ENCODE measurements at regions not wholly inside any gene's neighbourhood (a gene's known extent, or its start where the extent isn't known, plus 50 kb on each side); places are given as distances from the start of the nearest gene placed in this dataset.

DNA sequence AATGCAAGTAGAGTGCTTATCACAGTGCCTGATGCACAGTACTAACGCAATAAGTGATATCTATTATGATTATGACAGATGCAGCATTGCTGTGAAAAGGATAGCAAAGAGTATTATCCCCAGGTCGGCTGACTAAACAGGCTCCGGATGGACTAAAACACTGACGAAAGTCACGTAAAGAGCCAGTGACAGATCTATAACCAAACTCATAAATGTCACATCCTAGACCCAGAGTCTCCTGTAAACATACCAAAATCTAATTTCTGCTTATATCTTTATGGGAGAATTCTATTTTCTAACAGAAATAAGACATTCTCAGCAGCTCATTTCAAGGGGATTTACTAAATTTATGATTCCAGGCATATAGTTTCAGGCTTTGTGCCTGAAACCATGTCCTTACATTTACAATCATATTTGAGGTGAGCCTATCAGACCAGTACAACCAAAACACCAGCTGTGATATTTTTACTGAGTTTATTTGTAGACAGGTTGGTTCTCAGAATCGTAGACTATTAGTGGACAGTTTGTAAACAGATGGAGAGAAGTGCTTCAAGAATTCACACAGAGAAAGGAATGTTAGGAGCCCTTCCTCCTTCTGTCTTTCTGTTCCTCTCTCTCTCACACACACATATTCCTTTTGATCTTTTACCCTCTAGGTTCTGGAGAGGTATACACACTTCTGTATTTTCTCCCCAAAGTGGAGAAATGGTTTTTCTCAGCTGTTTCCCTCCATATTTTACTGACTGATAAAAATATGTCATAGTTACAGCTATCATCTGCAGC, 52.4 kb upstream of the WDR26 start:
- 46 to 58% methylated on average over 6 of the region's 6 CpGs for WGBS, 2 donors (ENCODE audit: low coverage in 1 of 2)
- ATAC-seq = no peak
- Histone ChIP-seq H3K27ac (no peak overlapping the region), H3K36me3 (no peaks in the 10 kb centered on the region), H3K27me3 (no peaks in the 10 kb centered on the region), H3K9me3 (no peaks in the 10 kb centered on the region), H3K4me3 (no peak overlapping the region), H3K4me1 (no peaks in the 10 kb centered on the region)
- TF ChIP-seq POLR2AphosphoS5 (IDR thresholded peaks at IDR 0.05) (no peak), POLR2A (IDR thresholded peaks at IDR 0.05) (no peak), EP300 (IDR thresholded peaks at IDR 0.05) (no peak)
- TF ChIP-seq, protein P1, sequence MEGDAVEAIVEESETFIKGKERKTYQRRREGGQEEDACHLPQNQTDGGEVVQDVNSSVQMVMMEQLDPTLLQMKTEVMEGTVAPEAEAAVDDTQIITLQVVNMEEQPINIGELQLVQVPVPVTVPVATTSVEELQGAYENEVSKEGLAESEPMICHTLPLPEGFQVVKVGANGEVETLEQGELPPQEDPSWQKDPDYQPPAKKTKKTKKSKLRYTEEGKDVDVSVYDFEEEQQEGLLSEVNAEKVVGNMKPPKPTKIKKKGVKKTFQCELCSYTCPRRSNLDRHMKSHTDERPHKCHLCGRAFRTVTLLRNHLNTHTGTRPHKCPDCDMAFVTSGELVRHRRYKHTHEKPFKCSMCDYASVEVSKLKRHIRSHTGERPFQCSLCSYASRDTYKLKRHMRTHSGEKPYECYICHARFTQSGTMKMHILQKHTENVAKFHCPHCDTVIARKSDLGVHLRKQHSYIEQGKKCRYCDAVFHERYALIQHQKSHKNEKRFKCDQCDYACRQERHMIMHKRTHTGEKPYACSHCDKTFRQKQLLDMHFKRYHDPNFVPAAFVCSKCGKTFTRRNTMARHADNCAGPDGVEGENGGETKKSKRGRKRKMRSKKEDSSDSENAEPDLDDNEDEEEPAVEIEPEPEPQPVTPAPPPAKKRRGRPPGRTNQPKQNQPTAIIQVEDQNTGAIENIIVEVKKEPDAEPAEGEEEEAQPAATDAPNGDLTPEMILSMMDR (IDR thresholded peaks at IDR 0.05) = no peak

DNA sequence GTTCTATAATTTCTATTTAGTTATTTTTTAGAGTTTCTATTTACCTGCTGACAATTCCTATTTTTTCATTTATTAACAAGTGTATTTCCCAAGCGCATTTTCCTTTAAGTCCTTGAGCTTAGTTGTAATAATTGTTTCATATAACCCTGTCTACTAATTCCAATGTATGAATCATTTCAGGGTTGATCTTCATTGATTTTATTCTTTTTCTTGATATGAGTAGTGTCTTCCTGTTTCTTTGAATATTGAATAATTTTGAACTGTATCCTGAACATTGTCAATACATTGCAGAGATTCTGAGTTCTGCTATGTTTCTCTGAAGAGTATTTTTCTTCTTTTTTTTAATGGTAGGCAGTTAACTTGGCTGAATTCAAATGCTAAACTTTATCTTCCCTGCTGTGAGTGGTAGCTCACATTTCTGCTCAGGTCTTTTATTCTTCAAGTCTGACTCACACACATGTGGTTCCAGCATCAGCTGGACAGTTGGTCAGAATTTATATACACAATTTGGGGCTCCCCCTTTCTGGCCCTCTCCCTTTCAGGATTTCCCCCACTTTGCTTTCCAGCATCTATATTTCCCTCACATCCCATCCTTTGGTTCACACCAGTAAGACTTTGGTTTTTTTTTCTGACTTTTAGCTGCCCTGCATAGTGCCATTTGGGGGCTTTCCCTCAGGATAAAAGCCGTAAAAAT, 54.4 kb upstream of the WDR26 start:
- no peaks in the 10 kb centered on the region for H3K36me3 ChIP-seq
- H3K4me3 ChIP-seq = no peak overlapping the region
- H3K27me3 ChIP-seq = no peaks in the 10 kb centered on the region
- no peaks in the 10 kb centered on the region for H3K9me3 ChIP-seq
- no peaks in the 10 kb centered on the region for H3K4me1 ChIP-seq
- WGBS, 2 donors (ENCODE audit: low coverage in 1 of 2) = 74 to 92% methylated on average over 2 of the region's 2 CpGs
- H3K27ac ChIP-seq = no peak overlapping the region
- ATAC-seq = no peak
- TF ChIP-seq POLR2A (IDR thresholded peaks at IDR 0.05) (no peak), POLR2AphosphoS5 (IDR thresholded peaks at IDR 0.05) (no peak), EP300 (IDR thresholded peaks at IDR 0.05) (no peak)
- TF ChIP-seq, protein P1 (IDR thresholded peaks at IDR 0.05) = no peak

- Histone ChIP-seq H3K36me3 (no peaks in the 10 kb centered on the region), H3K27ac (no peak overlapping the region), H3K4me1 (no peaks in the 10 kb centered on the region), H3K4me3 (no peak overlapping the region), H3K9me3 (no peaks in the 10 kb centered on the region), H3K27me3 (no peaks in the 10 kb centered on the region)
- WGBS, 2 donors (ENCODE audit: low coverage in 1 of 2) = 70 to 76% methylated on average over 5 of the region's 5 CpGs
- ATAC-seq = no peak
- TF ChIP-seq, protein P1 (IDR thresholded peaks at IDR 0.05) = no peak
- TF ChIP-seq EP300 (IDR thresholded peaks at IDR 0.05) = no peak
- no peak for TF ChIP-seq POLR2A (IDR thresholded peaks at IDR 0.05)
- no peak for TF ChIP-seq POLR2AphosphoS5 (IDR thresholded peaks at IDR 0.05)
Measured at GRCh38 chr1:224489534-224490365, 55.2 kb upstream of the WDR26 start.

DNA sequence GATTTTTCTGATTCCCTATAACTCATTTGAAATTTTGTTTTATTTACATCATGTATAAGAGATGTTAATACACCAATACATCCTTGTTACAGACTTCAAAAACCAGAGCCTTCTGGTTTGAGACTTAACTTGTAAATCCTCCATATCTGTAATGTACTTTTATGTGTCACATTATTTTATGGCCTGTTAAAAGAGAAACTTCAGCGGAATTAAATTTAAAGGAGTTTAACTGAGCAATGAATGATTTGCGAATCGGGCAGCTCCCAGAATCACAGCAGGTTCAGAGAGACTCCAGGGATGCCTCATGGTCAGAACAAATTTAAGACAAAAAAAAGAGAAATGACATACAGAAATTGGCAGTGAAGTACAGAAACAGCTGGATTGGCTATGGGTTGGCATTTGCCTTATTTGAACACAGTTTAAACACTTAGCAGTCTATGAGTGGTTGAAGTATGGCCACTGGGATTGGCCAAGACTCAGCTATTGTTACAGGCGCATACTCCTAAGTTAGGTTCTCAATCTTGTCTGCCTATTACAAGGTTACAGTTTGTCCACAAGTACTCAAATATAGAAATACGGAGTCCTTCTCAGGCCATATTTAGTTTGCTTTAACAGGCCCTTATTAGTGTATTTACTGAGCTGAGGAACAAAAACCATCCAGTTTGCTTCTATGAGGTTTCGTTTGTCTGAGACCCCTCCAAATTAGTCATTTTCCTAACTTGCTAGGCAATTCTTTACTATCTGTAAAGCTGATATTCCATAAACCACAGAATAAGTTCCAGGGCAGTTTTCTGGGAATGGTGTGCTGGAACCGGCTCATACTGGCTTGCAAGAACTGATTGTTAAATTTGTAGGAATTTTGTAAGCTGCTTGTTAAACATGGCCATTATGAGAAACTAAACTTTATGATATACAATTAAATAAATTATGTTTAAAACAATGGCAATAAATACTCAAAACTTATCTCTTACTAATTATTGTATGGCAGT, 56.2 kb upstream of the WDR26 start:
- Histone ChIP-seq H3K4me1 (no peaks in the 10 kb centered on the region), H3K4me3 (no peak overlapping the region), H3K27ac (no peak overlapping the region), H3K9me3 (no peaks in the 10 kb centered on the region), H3K36me3 (no peaks in the 10 kb centered on the region), H3K27me3 (no peaks in the 10 kb centered on the region)
- WGBS, 2 donors (ENCODE audit: low coverage in 1 of 2) = 89 to 93% methylated on average over 5 to 7 of the region's 7 CpGs
- ATAC-seq = no peak
- TF ChIP-seq, protein P1 (IDR thresholded peaks at IDR 0.05) = no peak
- TF ChIP-seq POLR2A (IDR thresholded peaks at IDR 0.05) = no peak
- TF ChIP-seq EP300 (IDR thresholded peaks at IDR 0.05) = no peak
- TF ChIP-seq POLR2AphosphoS5 (IDR thresholded peaks at IDR 0.05) = no peak
